K562 (cell line): ENCODE measurements at regions not wholly inside any gene's neighbourhood (a gene's known extent, or its start where the extent isn't known, plus 50 kb on each side); places are given as distances from the start of the nearest gene placed in this dataset.

Experiments used
- ATAC-seq: fragments of 200-7000 bp; cut with Tn5 transposase; 3 replicates; pipeline ENCODE4 v1.9.1; 2020; ENCODE audit warnings: moderate library complexity
- BruUV-seq: library from RNA; stranded (reverse); fragments of 400-500 nt; replicated peaks from 2 replicates; lab custom pipeline; 2021; lab: Mats Ljungman, UMichigan
- CTCF ChIA-PET: fragments of 300-600 bp; formaldehyde crosslinking; extraction: SDS; loops from one replicate; lab custom pipeline; 2021; ENCODE audit warnings: low intra/inter-chr PET ratio; lab: Yijun Ruan, JAX
- POLR2A ChIA-PET: fragments of 300-600, 350-650 bp; sonication (Branson Sonifier 250); formaldehyde crosslinking; extraction: SDS; loops from one replicate; lab custom pipeline; 2021; ENCODE audit warnings: antibody characterized with exemption, inconsistent platforms; lab: Yijun Ruan, JAX
- DNase-seq, 4 experiments: peaks; one replicate each; pipeline versions ENCODE4 v3.0.0 to v3.0.0-alpha.2; 2011 to 2018; ENCODE audit warnings: low spot score in 3 of 4, mixed read lengths in 3 of 4; ENCODE audit errors: extremely low read depth in 1 of 4
- FAIRE-seq: peaks from 2 replicates; lab custom pipeline; 2011; peaks lifted over from hg19 to GRCh38; lab: Jason Lieb, UNC
- H2AFZ ChIP-seq: 2 replicates; pipeline ENCODE4 v1.6.0; 2011; ENCODE audit warnings: low read depth, low read length, control low read depth, inconsistent platforms
- H3K27ac ChIP-seq: fragments of 200-600 bp; 3 replicates; pipeline ENCODE4 v1.8.0; 2011; ENCODE audit warnings: low read depth, mild to moderate bottlenecking, control low read depth, inconsistent platforms, low read length, moderate library complexity, mixed read lengths; ENCODE audit errors: extremely low read depth
- H3K27me3 ChIP-seq, 2 experiments: fragments of 300-600 bp in 1 of 2; 2 replicates in 1 of 2; 3 replicates in 1 of 2; pipeline versions ENCODE4 v1.6.0 to v1.8.0; 2011; ENCODE audit warnings: inconsistent platforms in 2 of 2, low read length in 2 of 2, mild to moderate bottlenecking in 1 of 2, mixed read lengths in 1 of 2, moderate library complexity in 1 of 2; ENCODE audit not compliant: control insufficient read depth in 2 of 2, insufficient read depth in 2 of 2
- H3K36me3 ChIP-seq: fragments of 300-600 bp; 3 replicates; pipeline ENCODE4 v1.8.0; 2011; ENCODE audit warnings: mild to moderate bottlenecking, low read length, inconsistent platforms; ENCODE audit not compliant: control insufficient read depth, insufficient read depth
- H3K4me1 ChIP-seq, 2 experiments: fragments of 200-600 bp in 1 of 2; replicated peaks in 1 of 2; 2 replicates in 1 of 2; 3 replicates in 1 of 2; pipeline versions ENCODE4 v1.5.1 to v1.8.0; 2011; ENCODE audit warnings: inconsistent platforms in 2 of 2, low read length in 2 of 2, mild to moderate bottlenecking in 1 of 2, mixed read lengths in 1 of 2, moderate library complexity in 1 of 2; ENCODE audit not compliant: control insufficient read depth in 2 of 2, insufficient read depth in 2 of 2
- H3K4me2 ChIP-seq: 2 replicates; pipeline ENCODE4 v1.6.1; 2011; ENCODE audit warnings: low read length, control low read depth, inconsistent platforms, mixed read lengths; ENCODE audit not compliant: insufficient read depth
- H3K4me3 ChIP-seq: fragments of 200-600 bp; sonication (generic), shearing (Covaris generic); 2 replicates; pipeline ENCODE4 v1.5.1; 2016; ENCODE audit warnings: control low read depth, inconsistent platforms
- H3K79me2 ChIP-seq: fragments of 200-600 bp; 3 replicates; pipeline ENCODE4 v1.8.0; 2011; ENCODE audit warnings: low read length, inconsistent platforms; ENCODE audit not compliant: control insufficient read depth, insufficient read depth
- H3K9ac ChIP-seq, 2 experiments: 2 replicates each; pipeline versions ENCODE4 v1.6.0 to v1.6.1; 2011; ENCODE audit warnings: low read depth in 2 of 2, low read length in 2 of 2, control low read depth in 1 of 2, inconsistent platforms in 1 of 2, mild to moderate bottlenecking in 1 of 2, mixed read lengths in 1 of 2; ENCODE audit not compliant: insufficient read depth in 1 of 2
- H3K9me1 ChIP-seq: one replicate; pipeline ENCODE4 v1.6.0; 2011; ENCODE audit warnings: inconsistent platforms, mild to moderate bottlenecking, low read length, moderate library complexity; ENCODE audit not compliant: control insufficient read depth, insufficient read depth
- H3K9me3 ChIP-seq: replicated peaks from 2 replicates; pipeline ENCODE4 v1.5.1; 2011; ENCODE audit warnings: low read depth, low read length, inconsistent platforms; ENCODE audit not compliant: control insufficient read depth, insufficient read depth
- H4K20me1 ChIP-seq: replicated peaks from 2 replicates; pipeline ENCODE4 v1.6.1; 2011; ENCODE audit warnings: low read length, inconsistent platforms, mixed read lengths; ENCODE audit not compliant: control insufficient read depth, insufficient read depth
- CAMTA2 ChIP-seq: fragments of 250-450 bp; sonication (Bioruptor Pico); conservative IDR thresholded peaks from 2 replicates; pipeline ENCODE4 v1.5.1; 2022
- FOXA3 ChIP-seq, 2 experiments: fragments of 450-650 bp in 1 of 2; sonication (generic) in 1 of 2; formaldehyde crosslinking; IDR thresholded peaks in 1 of 2; conservative IDR thresholded peaks in 1 of 2; 2 replicates each; pipeline versions ENCODE4 v1.4.0 to v1.8.0; 2020 to 2022; ENCODE audit warnings: mild to moderate bottlenecking in 2 of 2, missing genetic modification reagents in 1 of 2
- LCOR ChIP-seq: sonication (generic); formaldehyde crosslinking; IDR thresholded peaks from 2 replicates; pipeline ENCODE4 v1.8.0; 2022; ENCODE audit warnings: mild to moderate bottlenecking, missing genetic modification reagents
- NUFIP1 ChIP-seq: fragments of 450-650 bp; IDR thresholded peaks from 2 replicates; pipeline ENCODE4 v1.6.1; 2018; ENCODE audit not compliant: partially characterized antibody
- PCBP2 ChIP-seq: fragments of 200-400 bp; formaldehyde crosslinking; IDR thresholded peaks from 2 replicates; pipeline ENCODE4 v1.6.1; 2018; ENCODE audit warnings: low read length, low read depth, mild to moderate bottlenecking, moderate library complexity; ENCODE audit not compliant: poor library complexity, severe bottlenecking
- RHOXF2B ChIP-seq: fragments of 250-450 bp; sonication (Bioruptor Pico); conservative IDR thresholded peaks from 2 replicates; pipeline ENCODE4 v1.5.1; 2021
- SAP30 ChIP-seq: fragments of 200-600 bp; sonication (generic); IDR thresholded peaks from 2 replicates; pipeline ENCODE4 v1.6.1; 2012; ENCODE audit warnings: borderline replicate concordance, low read depth, mild to moderate bottlenecking, moderate library complexity, low read length, control low read depth, inconsistent platforms; ENCODE audit not compliant: insufficient read depth, poor library complexity, severe bottlenecking
- SETDB1 ChIP-seq: IDR thresholded peaks from one replicate; pipeline ENCODE4 v1.6.1; 2012; ENCODE audit warnings: low read length, control low read depth, inconsistent platforms
- ZNF668 ChIP-seq: fragments of 250-450 bp; sonication (Bioruptor Pico); IDR thresholded peaks from 2 replicates; pipeline ENCODE4 v1.8.0; 2022; ENCODE audit warnings: mild to moderate bottlenecking, inconsistent platforms
- WGBS: fragments of 100-300 bp; shearing (Covaris generic); methylation state at CpG from one replicate; pipeline ENCODE4 v1.1.6; 2016; ENCODE audit warnings: low coverage, mixed read lengths; ENCODE audit not compliant: insufficient coverage; ENCODE audit errors: missing lambda C conversion rate; 5-methylcytosine and 5-hydroxymethylcytosine counted together
- in situ Hi-C: fragments of 300-500 bp; cut with MboI; formaldehyde crosslinking; loops from 4 replicates; pipeline ENCODE4 v1.15.0; 2018; ENCODE audit warnings: inconsistent platforms, mixed read lengths
- intact Hi-C: fragments of 100-400 bp; cut with micrococcal nuclease; formaldehyde crosslinking; loops from 2 replicates; pipeline ENCODE4 v1.14.2; 2022
- TF ChIP-seq, protein P1 (sequence below): fragments of 250-450 bp; sonication (Bioruptor Pico); IDR thresholded peaks from 2 replicates; pipeline ENCODE4 v1.5.0; 2020; ENCODE audit warnings: mild to moderate bottlenecking

DNA sequence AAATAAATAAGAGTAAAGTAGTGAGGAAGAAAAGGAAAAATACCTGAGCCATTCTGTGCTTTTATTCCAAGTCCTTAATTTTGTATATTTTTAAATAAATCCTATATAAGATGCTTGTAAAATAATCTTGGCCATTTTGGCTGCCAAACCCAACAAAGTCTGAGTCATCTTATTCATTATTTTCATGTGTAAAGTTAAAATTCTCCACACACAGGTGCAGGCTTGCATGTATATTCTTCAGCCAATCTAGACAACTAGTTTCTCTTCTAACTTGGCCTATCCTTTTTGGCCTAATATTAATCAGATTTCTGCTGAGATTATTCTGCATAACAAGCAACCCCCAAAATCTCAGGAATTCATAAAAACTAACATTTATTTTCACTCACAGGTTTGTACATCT is 189.8 kb upstream of the ATP11B start (continued):
- TF ChIP-seq PCBP2, result no peak
- no peak for TF ChIP-seq RHOXF2B
- no peak for TF ChIP-seq SAP30
- no peak for TF ChIP-seq LCOR
- TF ChIP-seq, protein P1, sequence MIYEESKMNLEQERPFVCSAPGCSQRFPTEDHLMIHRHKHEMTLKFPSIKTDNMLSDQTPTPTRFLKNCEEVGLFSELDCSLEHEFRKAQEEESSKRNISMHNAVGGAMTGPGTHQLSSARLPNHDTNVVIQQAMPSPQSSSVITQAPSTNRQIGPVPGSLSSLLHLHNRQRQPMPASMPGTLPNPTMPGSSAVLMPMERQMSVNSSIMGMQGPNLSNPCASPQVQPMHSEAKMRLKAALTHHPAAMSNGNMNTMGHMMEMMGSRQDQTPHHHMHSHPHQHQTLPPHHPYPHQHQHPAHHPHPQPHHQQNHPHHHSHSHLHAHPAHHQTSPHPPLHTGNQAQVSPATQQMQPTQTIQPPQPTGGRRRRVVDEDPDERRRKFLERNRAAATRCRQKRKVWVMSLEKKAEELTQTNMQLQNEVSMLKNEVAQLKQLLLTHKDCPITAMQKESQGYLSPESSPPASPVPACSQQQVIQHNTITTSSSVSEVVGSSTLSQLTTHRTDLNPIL (CRISPR knock-in tag), result no peak

GRCh38 chr3:182605882-182606611 is 187.3 kb upstream of the ATP11B start:
- BruUV-seq, result no TSS peak
- CTCF ChIA-PET, result no interaction called here
- no peak for ATAC-seq
- no peak overlapping the region for H3K9ac ChIP-seq
- no peak overlapping the region for H3K27ac ChIP-seq
- no peak overlapping the region for H3K4me2 ChIP-seq
- no peak for TF ChIP-seq SETDB1
- TF ChIP-seq FOXA3 (CRISPR knock-in tag; conservative IDR thresholded peaks at IDR 0.05 in 1 of 2, IDR thresholded peaks at IDR 0.05 in 1 of 2), result no peak
- TF ChIP-seq CAMTA2 (CRISPR knock-in tag), result no peak
- TF ChIP-seq ZNF668, result no peak
- no peak for TF ChIP-seq NUFIP1
- TF ChIP-seq, all 486 proteins: peak for 0
- Histone ChIP-seq H3K79me2 (no peaks in the 10 kb centered on the region), H2AFZ (no peak overlapping the region), H3K9me3 (no peaks in the 10 kb centered on the region), H3K27me3 (no peaks in the 10 kb centered on the region; a peak in 1 of 5 replicates), H3K36me3 (no peaks in the 10 kb centered on the region), H4K20me1 (no peaks in the 10 kb centered on the region), H3K4me1 (no peaks in the 10 kb centered on the region), H3K4me3 (no peak overlapping the region), H3K9me1 (no peaks in the 10 kb centered on the region)
- POLR2A ChIA-PET, result interaction anchor here (0.6 kb wide), 1 partner anchor 93 kb away, joined by 3 read pairs; no protein-coding TSS in a partner anchor
- intact Hi-C loops (no loop called here), in situ Hi-C loops (no loop called here)
- WGBS, result 0% methylated on average over 5 of the region's 5 CpGs
- DNase-seq (no peak), FAIRE-seq (no peak)
